Sigmoid colon (tissue), 6 donors: ENCODE measurements at regions not wholly inside any gene's neighbourhood (a gene's known extent, or its start where the extent isn't known, plus 50 kb on each side); places are given as distances from the start of the nearest gene placed in this dataset.
"Not testable (repeated sequence)": the region's sequence is repeated elsewhere in the genome, so short reads cannot be mapped to it uniquely, and the experiment has no call there.

ENCODE experiments used
- DNase-seq: peaks from one replicate; pipeline ENCODE4 v3.0.0-alpha.2; 2019
- H3K27ac ChIP-seq, 4 donors: fragments of 200-600 bp; sonication (generic); one replicate each; pipeline ENCODE4 v1.5.1; 2016 to 2019; ENCODE audit warnings: mild to moderate bottlenecking in 1 of 4
- H3K27me3 ChIP-seq, 3 donors: fragments of 200-600 bp; sonication (generic); one replicate each; pipeline ENCODE4 v1.5.1; 2019; ENCODE audit warnings: mild to moderate bottlenecking in 1 of 3
- H3K36me3 ChIP-seq, 4 donors: fragments of 200-600 bp; sonication (generic); one replicate each; pipeline ENCODE4 v1.5.1; 2016 to 2019
- H3K4me1 ChIP-seq, 4 donors: fragments of 200-600 bp; sonication (generic); one replicate each; pipeline ENCODE4 v1.5.1; 2017 to 2019
- H3K4me3 ChIP-seq, 4 donors: fragments of 200-600 bp; sonication (generic); one replicate each; pipeline ENCODE4 v1.5.1; 2017 to 2019; ENCODE audit warnings: mild to moderate bottlenecking in 2 of 4, moderate library complexity in 1 of 4
- H3K9me3 ChIP-seq, 4 donors: fragments of 200-600 bp in 3 of 4; sonication (generic) in 3 of 4; one replicate each; pipeline versions ENCODE4 v1.5.1 to v1.6.1; 2013 to 2019
- CTCF ChIP-seq, 4 experiments: fragments of 450-650 bp in 3 of 4; fragments of 200-600 bp in 1 of 4; IDR thresholded peaks; one replicate each; pipeline ENCODE4 v1.5.1; 2016 to 2019; ENCODE audit warnings: antibody characterized with exemption in 4 of 4, mild to moderate bottlenecking in 3 of 4, moderate library complexity in 2 of 4
- EP300 ChIP-seq, 4 donors: sonication (generic); formaldehyde crosslinking; IDR thresholded peaks; one replicate each; pipeline ENCODE4 v1.6.1; 2017; ENCODE audit warnings: antibody characterized with exemption in 4 of 4
- POLR2A ChIP-seq, 2 donors: fragments of 450-650 bp; IDR thresholded peaks; one replicate each; pipeline ENCODE4 v1.6.1; 2016; ENCODE audit warnings: antibody characterized with exemption in 2 of 2, mild to moderate bottlenecking in 2 of 2, moderate library complexity in 2 of 2
- POLR2AphosphoS5 ChIP-seq, 4 donors: sonication (generic); formaldehyde crosslinking; IDR thresholded peaks; one replicate each; pipeline ENCODE4 v1.6.1; 2017; ENCODE audit warnings: antibody characterized with exemption in 4 of 4
- WGBS, 2 donors: extraction: QIAGEN DNeasy Blood & Tissue Kit; methylation state at CpG; one replicate each; pipeline ENCODE4 v1.1.7; 2013; 5-methylcytosine and 5-hydroxymethylcytosine counted together
- intact Hi-C: fragments of 100-400 bp; cut with DNase I; formaldehyde crosslinking; loops from one replicate; pipeline ENCODE4 v1.15.1; 2023
- donor health status: healthy with polysubstance abuse.
- donor health status: healthy.

- Histone ChIP-seq H3K9me3 (no peaks in the 10 kb centered on the region), H3K4me1 (no peaks in the 10 kb centered on the region), H3K27me3 (no peaks in the 10 kb centered on the region), H3K4me3 (no peak overlapping the region), H3K36me3 (no peaks in the 10 kb centered on the region), H3K27ac (no peak overlapping the region)
- TF ChIP-seq POLR2A (IDR thresholded peaks at IDR 0.05) (no peak), POLR2AphosphoS5 (IDR thresholded peaks at IDR 0.05) (no peak), EP300 (IDR thresholded peaks at IDR 0.05) (no peak), CTCF (IDR thresholded peaks at IDR 0.05) (no peak)
- 64 to 67% methylated on average over 1 of the region's 1 CpG for WGBS, 2 donors
- intact Hi-C loops: no loop called here
- DNase-seq: no peak
Observed at GRCh38 chrX:112935029-112935428, 94.4 kb upstream of the AMOT start.

- Histone ChIP-seq H3K36me3 (no peaks in the 10 kb centered on the region), H3K9me3 (no peaks in the 10 kb centered on the region), H3K4me3 (no peak overlapping the region), H3K27ac (no peak overlapping the region), H3K27me3 (no peaks in the 10 kb centered on the region), H3K4me1 (no peaks in the 10 kb centered on the region)
- WGBS, 2 donors: 67 to 85% methylated on average over 3 of the region's 3 CpGs
- TF ChIP-seq CTCF (IDR thresholded peaks at IDR 0.05): no peak
- no peak for TF ChIP-seq EP300 (IDR thresholded peaks at IDR 0.05)
- no peak for TF ChIP-seq POLR2A (IDR thresholded peaks at IDR 0.05)
- TF ChIP-seq POLR2AphosphoS5 (IDR thresholded peaks at IDR 0.05): no peak
- intact Hi-C loops: no loop called here
- no peak for DNase-seq
Observed at GRCh38 chrX:112931900-112932299, 91.3 kb upstream of the AMOT start.

- no peak for DNase-seq
- intact Hi-C loops: no loop called here
- TF ChIP-seq POLR2A (IDR thresholded peaks at IDR 0.05): no peak
- no peak for TF ChIP-seq POLR2AphosphoS5 (IDR thresholded peaks at IDR 0.05)
- TF ChIP-seq CTCF (IDR thresholded peaks at IDR 0.05): no peak
- TF ChIP-seq EP300 (IDR thresholded peaks at IDR 0.05): no peak
Observed at GRCh38 chrX:112931478-112931877, 90.8 kb upstream of the AMOT start.

GRCh38 chrX:112923381-112923780 is 82.8 kb upstream of the AMOT start:
- H3K36me3 ChIP-seq, H3K27ac ChIP-seq, H3K4me1 ChIP-seq, H3K27me3 ChIP-seq, H3K9me3 ChIP-seq, H3K4me3 ChIP-seq, intact Hi-C loops, DNase-seq: not testable (repeated sequence)
- WGBS, 2 donors: 70 to 80% methylated on average over 1 of the region's 1 CpG

More at GRCh38 chrX:112931478-112931877, 90.8 kb upstream of the AMOT start:
- Histone ChIP-seq H3K27ac (no peak overlapping the region), H3K27me3 (no peaks in the 10 kb centered on the region), H3K36me3 (no peaks in the 10 kb centered on the region), H3K4me1 (no peaks in the 10 kb centered on the region), H3K9me3 (no peaks in the 10 kb centered on the region), H3K4me3 (no peak overlapping the region)
- 68 to 83% methylated on average over 3 of the region's 3 CpGs for WGBS, 2 donors

GRCh38 chrX:112913807-112914206 is 73.2 kb upstream of the AMOT start:
- intact Hi-C loops: no loop called here
- H3K4me1 ChIP-seq: no peaks in the 10 kb centered on the region
- no peak for DNase-seq
- no peaks in the 10 kb centered on the region for H3K27me3 ChIP-seq
- no peaks in the 10 kb centered on the region for H3K36me3 ChIP-seq
- H3K27ac ChIP-seq: no peak overlapping the region
- H3K4me3 ChIP-seq: no peak overlapping the region
- TF ChIP-seq EP300 (IDR thresholded peaks at IDR 0.05) (no peak), POLR2A (IDR thresholded peaks at IDR 0.05) (no peak), CTCF (IDR thresholded peaks at IDR 0.05) (no peak), POLR2AphosphoS5 (IDR thresholded peaks at IDR 0.05) (no peak)
- no peaks in the 10 kb centered on the region for H3K9me3 ChIP-seq
